ENCODE measurements at regions not wholly inside any gene's neighbourhood (a gene's known extent, or its start where the extent isn't known, plus 50 kb on each side); places are given as distances from the start of the nearest gene placed in this dataset.

GRCh38 chr13:103716718-103717117 lies 650.5 kb upstream of the SLC10A2 start:
- Histone ChIP-seq H3K4me3 (no peak overlapping the region), H3K27me3 (ENCODE audit: low read depth) (no peaks in the 10 kb centered on the region), H3K36me3 (no peaks in the 10 kb centered on the region), H3K27ac (no peak overlapping the region), H3K9me3 (no peaks in the 10 kb centered on the region), H3K4me1 (no peaks in the 10 kb centered on the region)
- TF ChIP-seq CTCF (IDR thresholded peaks at IDR 0.05) = no peak
- ATAC-seq (no peak), DNase-seq (no peak)
- intact Hi-C loops (cut with DNase I) = no loop called here

- intact Hi-C loops (cut with DNase I) = no loop called here
- no peak for TF ChIP-seq CTCF (IDR thresholded peaks at IDR 0.05)
- no peak for ATAC-seq
Observed at GRCh38 chr13:103715335-103715734, 649.1 kb upstream of the SLC10A2 start.

GRCh38 chr13:103703246-103703645 lies 637.0 kb upstream of the SLC10A2 start:
- no peaks in the 10 kb centered on the region for H3K36me3 ChIP-seq
- intact Hi-C loops (cut with DNase I) = no loop called here
- no peaks in the 10 kb centered on the region for H3K9me3 ChIP-seq
- no peaks in the 10 kb centered on the region for H3K4me1 ChIP-seq
- no peak for TF ChIP-seq CTCF (IDR thresholded peaks at IDR 0.05)
- ATAC-seq (no peak), DNase-seq (no peak)
- no peak overlapping the region for H3K4me3 ChIP-seq
- no peak overlapping the region for H3K27ac ChIP-seq
- H3K27me3 ChIP-seq (ENCODE audit: low read depth) = no peaks in the 10 kb centered on the region

More at GRCh38 chr13:103715335-103715734, 649.1 kb upstream of the SLC10A2 start:
- no peak for DNase-seq
- Histone ChIP-seq H3K4me1 (no peaks in the 10 kb centered on the region), H3K27me3 (ENCODE audit: low read depth) (no peaks in the 10 kb centered on the region), H3K9me3 (no peaks in the 10 kb centered on the region), H3K27ac (no peak overlapping the region), H3K4me3 (no peak overlapping the region), H3K36me3 (no peaks in the 10 kb centered on the region)

GRCh38 chr13:103698000-103698399 lies 631.8 kb upstream of the SLC10A2 start:
- TF ChIP-seq CTCF (IDR thresholded peaks at IDR 0.05) = no peak
- Histone ChIP-seq H3K27me3 (ENCODE audit: low read depth) (no peaks in the 10 kb centered on the region), H3K4me1 (no peaks in the 10 kb centered on the region), H3K36me3 (no peaks in the 10 kb centered on the region), H3K27ac (no peak overlapping the region), H3K9me3 (no peaks in the 10 kb centered on the region), H3K4me3 (no peak overlapping the region)
- intact Hi-C loops (cut with DNase I) = no loop called here
- ATAC-seq = no peak
- DNase-seq = no peak

GRCh38 chr13:103695320-103695719 lies 629.1 kb upstream of the SLC10A2 start:
- no peaks in the 10 kb centered on the region for H3K9me3 ChIP-seq
- intact Hi-C loops (cut with DNase I) = no loop called here
- H3K4me3 ChIP-seq = no peak overlapping the region
- no peaks in the 10 kb centered on the region for H3K36me3 ChIP-seq
- ATAC-seq = no peak
- no peak overlapping the region for H3K27ac ChIP-seq
- no peak for DNase-seq
- H3K27me3 ChIP-seq (ENCODE audit: low read depth) = no peaks in the 10 kb centered on the region
- TF ChIP-seq CTCF (IDR thresholded peaks at IDR 0.05) = no peak
- no peaks in the 10 kb centered on the region for H3K4me1 ChIP-seq

- Histone ChIP-seq H3K36me3 (no peaks in the 10 kb centered on the region), H3K27me3 (ENCODE audit: low read depth) (no peaks in the 10 kb centered on the region), H3K27ac (no peak overlapping the region), H3K9me3 (no peaks in the 10 kb centered on the region), H3K4me1 (no peaks in the 10 kb centered on the region), H3K4me3 (no peak overlapping the region)
- ATAC-seq (no peak), DNase-seq (no peak)
- intact Hi-C loops (cut with DNase I) = no loop called here
- no peak for TF ChIP-seq CTCF (IDR thresholded peaks at IDR 0.05)
Observed at GRCh38 chr13:103694471-103694870, 628.3 kb upstream of the SLC10A2 start.
